HL-60 (cell line): ENCODE measurements at regions not wholly inside any gene's neighbourhood (a gene's known extent, or its start where the extent isn't known, plus 50 kb on each side); places are given as distances from the start of the nearest gene placed in this dataset.

ENCODE experiments used
- CTCF ChIP-seq: IDR thresholded peaks from one replicate; pipeline ENCODE4 v1.5.1; 2011; ENCODE audit warnings: low read length, control low read depth, inconsistent platforms; ENCODE audit not compliant: insufficient read depth
- REST ChIP-seq: IDR thresholded peaks from 2 replicates; pipeline ENCODE4 v1.6.1; 2012; ENCODE audit warnings: low read depth; ENCODE audit not compliant: insufficient replicate concordance

- TF ChIP-seq CTCF: no peak
- no peak for TF ChIP-seq REST
These were observed 265.5 kb upstream of the POT1 start for GRCh38 chr7:125195156-125195555.
